ENCODE measurements at regions not wholly inside any gene's neighbourhood (a gene's known extent, or its start where the extent isn't known, plus 50 kb on each side); places are given as distances from the start of the nearest gene placed in this dataset.

GRCh38 chr1:208767816-208768215 is 523.6 kb upstream of the PLXNA2 start:
- 75 to 77% methylated on average over 3 of the region's 3 CpGs for WGBS, 2 donors (ENCODE audit: low coverage in 1 of 2)
- no peaks in the 10 kb centered on the region for H3K4me1 ChIP-seq
- no peaks in the 10 kb centered on the region for H3K9me3 ChIP-seq
- TF ChIP-seq POLR2AphosphoS5 (IDR thresholded peaks at IDR 0.05) = no peak
- TF ChIP-seq POLR2A (IDR thresholded peaks at IDR 0.05) = no peak
- DNase-seq = no peak
- in situ Hi-C loops (cut with MboI; ENCODE audit: low pct_ligation_motif_present in 1 of 4, low pct_unique_long_range_greater_than_20kb in 1 of 4, low sequenced_read_pairs in 3 of 4) (no loop called here), intact Hi-C loops (cut with DNase I; ENCODE audit: low total_unique reads) (no loop called here)
- no peak overlapping the region for H3K27ac ChIP-seq
- H3K27me3 ChIP-seq = no peaks in the 10 kb centered on the region
- no peaks in the 10 kb centered on the region for H3K36me3 ChIP-seq
- H3K4me3 ChIP-seq = no peak overlapping the region

DNA sequence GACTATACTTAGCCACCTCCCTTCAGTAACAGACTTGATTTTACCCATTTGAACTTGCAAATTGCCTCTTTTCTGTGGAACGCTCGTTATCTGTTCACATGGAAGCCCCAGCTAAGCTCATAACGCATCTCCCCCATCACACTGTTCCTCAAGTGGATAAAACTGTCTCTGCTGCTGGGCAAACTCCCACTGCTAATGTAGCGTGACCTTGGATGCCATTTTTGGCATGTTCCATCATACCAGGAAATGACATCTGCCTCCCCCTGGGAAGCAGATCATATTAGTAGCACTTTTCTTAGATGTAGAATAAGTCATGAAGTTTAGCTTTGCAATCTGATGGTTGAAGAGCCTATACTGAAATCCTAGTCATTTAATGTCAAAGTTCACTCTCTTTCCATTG is 528.7 kb upstream of the PLXNA2 start:
- WGBS, 2 donors (ENCODE audit: low coverage in 1 of 2) = 90% methylated on average over 4 of the region's 4 CpGs; no CpG with 5 or more reads in 1 of the 2 donors
- TF ChIP-seq POLR2A (IDR thresholded peaks at IDR 0.05) (no peak), POLR2AphosphoS5 (IDR thresholded peaks at IDR 0.05) (no peak), CTCF (IDR thresholded peaks at IDR 0.05) (no peak), EP300 (IDR thresholded peaks at IDR 0.05; ENCODE audit: low read depth) (no peak)

GRCh38 chr1:208775841-208776240 is 531.7 kb upstream of the PLXNA2 start:
- intact Hi-C loops (cut with DNase I; ENCODE audit: low total_unique reads) (no loop called here), in situ Hi-C loops (cut with MboI; ENCODE audit: low pct_ligation_motif_present in 1 of 4, low pct_unique_long_range_greater_than_20kb in 1 of 4, low sequenced_read_pairs in 3 of 4) (no loop called here)
- H3K27ac ChIP-seq = no peak overlapping the region
- DNase-seq = no peak
- H3K9me3 ChIP-seq = no peaks in the 10 kb centered on the region
- H3K4me1 ChIP-seq = no peaks in the 10 kb centered on the region
- no peaks in the 10 kb centered on the region for H3K27me3 ChIP-seq
- no peaks in the 10 kb centered on the region for H3K36me3 ChIP-seq
- TF ChIP-seq POLR2A (IDR thresholded peaks at IDR 0.05) (no peak), POLR2AphosphoS5 (IDR thresholded peaks at IDR 0.05) (no peak), CTCF (IDR thresholded peaks at IDR 0.05) (no peak), EP300 (IDR thresholded peaks at IDR 0.05; ENCODE audit: low read depth) (no peak)
- no peak overlapping the region for H3K4me3 ChIP-seq
- WGBS, 2 donors (ENCODE audit: low coverage in 1 of 2) = 73 to 82% methylated on average over 2 to 3 of the region's 3 CpGs

More for the DNA sequence above, 528.7 kb upstream of the PLXNA2 start:
- Histone ChIP-seq H3K27ac (no peak overlapping the region), H3K36me3 (no peaks in the 10 kb centered on the region), H3K9me3 (no peaks in the 10 kb centered on the region), H3K4me1 (no peaks in the 10 kb centered on the region), H3K27me3 (no peaks in the 10 kb centered on the region), H3K4me3 (no peak overlapping the region)
- in situ Hi-C loops (cut with MboI; ENCODE audit: low pct_ligation_motif_present in 1 of 4, low pct_unique_long_range_greater_than_20kb in 1 of 4, low sequenced_read_pairs in 3 of 4) = no loop called here
- DNase-seq = no peak
- intact Hi-C loops (cut with DNase I; ENCODE audit: low total_unique reads) = no loop called here

DNA sequence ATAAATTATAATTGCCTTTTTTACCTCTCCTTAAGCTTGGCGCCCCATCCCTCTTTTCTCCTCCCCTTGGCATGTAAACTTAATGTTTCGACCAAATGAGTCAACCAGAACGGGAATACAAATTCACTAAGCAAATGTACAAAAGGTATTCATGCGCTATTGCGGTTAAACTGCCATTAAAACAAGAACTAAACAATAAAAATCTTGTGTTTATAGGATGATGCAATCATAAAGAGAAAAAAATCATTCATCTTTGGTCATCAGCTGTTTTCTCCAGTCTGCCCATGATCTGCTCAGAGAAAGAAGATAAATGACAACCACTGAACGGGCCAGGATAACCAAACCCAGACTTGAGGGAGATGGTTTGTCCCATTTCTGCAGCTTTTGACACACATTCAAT is 534.2 kb upstream of the PLXNA2 start:
- Histone ChIP-seq H3K9me3 (no peaks in the 10 kb centered on the region), H3K27me3 (no peaks in the 10 kb centered on the region), H3K27ac (no peak overlapping the region), H3K36me3 (no peaks in the 10 kb centered on the region), H3K4me1 (no peaks in the 10 kb centered on the region), H3K4me3 (no peak overlapping the region)
- intact Hi-C loops (cut with DNase I; ENCODE audit: low total_unique reads) (no loop called here), in situ Hi-C loops (cut with MboI; ENCODE audit: low pct_ligation_motif_present in 1 of 4, low pct_unique_long_range_greater_than_20kb in 1 of 4, low sequenced_read_pairs in 3 of 4) (no loop called here)
- WGBS, 2 donors (ENCODE audit: low coverage in 1 of 2) = 66 to 68% methylated on average over 6 of the region's 6 CpGs
- TF ChIP-seq EP300 (IDR thresholded peaks at IDR 0.05; ENCODE audit: low read depth) = no peak
- no peak for TF ChIP-seq POLR2A (IDR thresholded peaks at IDR 0.05)
- no peak for TF ChIP-seq POLR2AphosphoS5 (IDR thresholded peaks at IDR 0.05)
- no peak for TF ChIP-seq CTCF (IDR thresholded peaks at IDR 0.05)
- DNase-seq = no peak

DNA sequence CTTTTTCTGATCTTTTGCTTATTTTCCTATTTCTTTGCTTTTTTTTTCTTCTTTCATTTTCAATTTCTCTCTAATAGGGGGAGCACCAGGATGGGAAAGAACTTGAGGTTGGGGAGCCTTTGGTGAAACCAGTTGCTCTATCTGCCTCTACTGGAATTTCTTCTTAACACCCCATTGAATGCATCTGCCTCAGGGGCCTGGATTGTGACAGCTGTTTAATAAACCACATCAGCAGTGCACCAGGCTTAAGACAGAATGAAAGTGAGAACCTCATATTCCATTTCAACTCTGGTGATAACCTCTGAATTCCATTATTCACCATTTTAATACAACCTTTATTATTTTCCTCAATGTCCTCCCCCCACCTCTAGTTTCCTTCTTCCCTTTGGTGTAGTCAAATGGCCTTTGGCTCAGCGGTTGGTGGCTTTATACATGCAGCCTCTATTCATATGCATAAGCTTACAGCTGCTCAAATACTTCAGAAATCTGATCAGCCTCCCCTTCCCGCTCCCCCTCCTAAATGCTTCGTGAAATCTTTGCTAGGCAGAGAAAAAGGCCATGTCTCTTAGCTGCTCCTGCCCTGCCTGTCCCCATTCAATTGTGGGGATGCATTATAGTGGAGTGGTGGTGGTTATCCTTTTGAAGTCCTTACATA is 537.3 kb upstream of the PLXNA2 start:
- Histone ChIP-seq H3K27me3 (no peaks in the 10 kb centered on the region), H3K9me3 (no peaks in the 10 kb centered on the region), H3K4me1 (no peaks in the 10 kb centered on the region), H3K36me3 (no peaks in the 10 kb centered on the region), H3K27ac (no peak overlapping the region), H3K4me3 (no peak overlapping the region)
- intact Hi-C loops (cut with DNase I; ENCODE audit: low total_unique reads) = no loop called here
- in situ Hi-C loops (cut with MboI; ENCODE audit: low pct_ligation_motif_present in 1 of 4, low pct_unique_long_range_greater_than_20kb in 1 of 4, low sequenced_read_pairs in 3 of 4) = no loop called here
- WGBS, 2 donors (ENCODE audit: low coverage in 1 of 2) = 67% methylated on average over 3 of the region's 3 CpGs; no CpG with 5 or more reads in 1 of the 2 donors
- TF ChIP-seq EP300 (IDR thresholded peaks at IDR 0.05; ENCODE audit: low read depth) (no peak), POLR2AphosphoS5 (IDR thresholded peaks at IDR 0.05) (no peak), CTCF (IDR thresholded peaks at IDR 0.05) (no peak), POLR2A (IDR thresholded peaks at IDR 0.05) (no peak)
- DNase-seq = no peak
